ENCODE measurements at regions not wholly inside any gene's neighbourhood (a gene's known extent, or its start where the extent isn't known, plus 50 kb on each side); places are given as distances from the start of the nearest gene placed in this dataset.

GRCh38 chr2:16561676-16562075 is 104.0 kb downstream of the CYRIA start:
- no peak for TF ChIP-seq POLR2A (IDR thresholded peaks at IDR 0.05)
- TF ChIP-seq, protein P1, sequence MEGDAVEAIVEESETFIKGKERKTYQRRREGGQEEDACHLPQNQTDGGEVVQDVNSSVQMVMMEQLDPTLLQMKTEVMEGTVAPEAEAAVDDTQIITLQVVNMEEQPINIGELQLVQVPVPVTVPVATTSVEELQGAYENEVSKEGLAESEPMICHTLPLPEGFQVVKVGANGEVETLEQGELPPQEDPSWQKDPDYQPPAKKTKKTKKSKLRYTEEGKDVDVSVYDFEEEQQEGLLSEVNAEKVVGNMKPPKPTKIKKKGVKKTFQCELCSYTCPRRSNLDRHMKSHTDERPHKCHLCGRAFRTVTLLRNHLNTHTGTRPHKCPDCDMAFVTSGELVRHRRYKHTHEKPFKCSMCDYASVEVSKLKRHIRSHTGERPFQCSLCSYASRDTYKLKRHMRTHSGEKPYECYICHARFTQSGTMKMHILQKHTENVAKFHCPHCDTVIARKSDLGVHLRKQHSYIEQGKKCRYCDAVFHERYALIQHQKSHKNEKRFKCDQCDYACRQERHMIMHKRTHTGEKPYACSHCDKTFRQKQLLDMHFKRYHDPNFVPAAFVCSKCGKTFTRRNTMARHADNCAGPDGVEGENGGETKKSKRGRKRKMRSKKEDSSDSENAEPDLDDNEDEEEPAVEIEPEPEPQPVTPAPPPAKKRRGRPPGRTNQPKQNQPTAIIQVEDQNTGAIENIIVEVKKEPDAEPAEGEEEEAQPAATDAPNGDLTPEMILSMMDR (IDR thresholded peaks at IDR 0.05): no peak
